AG10803 (cell line): ENCODE measurements at regions not wholly inside any gene's neighbourhood (a gene's known extent, or its start where the extent isn't known, plus 50 kb on each side); places are given as distances from the start of the nearest gene placed in this dataset.
A peak's percentile ranks its signal among the peaks of the same experiment; 100 is the strongest.

Experiments used
- DNase-seq: peaks from one replicate; pipeline ENCODE4 v3.0.0; 2010; ENCODE audit warnings: low read depth
- H3K4me3 ChIP-seq: 2 replicates; pipeline ENCODE4 v1.5.1; 2011; ENCODE audit warnings: mild to moderate bottlenecking, low read length, control low read depth
- TF ChIP-seq, protein P1 (sequence below): conservative IDR thresholded peaks from 2 replicates; pipeline ENCODE4 v1.5.1; 2011; ENCODE audit warnings: mild to moderate bottlenecking, low read length, control low read depth, inconsistent platforms

DNA sequence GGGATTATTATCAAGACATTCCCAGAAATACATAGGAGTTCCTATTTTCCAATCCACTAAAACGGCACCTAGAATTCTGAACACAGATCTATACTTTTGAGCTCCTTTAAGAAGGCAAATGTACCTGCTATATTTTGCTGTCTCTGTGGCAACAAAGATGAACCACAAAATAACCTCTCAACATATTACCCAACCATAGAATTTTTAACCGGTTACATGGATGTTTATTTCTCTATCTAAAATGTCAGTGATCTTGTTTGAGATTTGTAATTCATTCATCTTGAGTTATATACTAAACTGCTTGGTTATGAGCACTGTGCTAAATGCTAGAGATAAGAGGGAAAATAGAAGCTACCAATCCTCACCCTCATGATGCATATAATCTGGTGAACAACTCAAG is 117.5 kb upstream of the HMGCLL1 start:
- H3K4me3 ChIP-seq: no peak overlapping the region
- no peak for DNase-seq
- TF ChIP-seq, protein P1, sequence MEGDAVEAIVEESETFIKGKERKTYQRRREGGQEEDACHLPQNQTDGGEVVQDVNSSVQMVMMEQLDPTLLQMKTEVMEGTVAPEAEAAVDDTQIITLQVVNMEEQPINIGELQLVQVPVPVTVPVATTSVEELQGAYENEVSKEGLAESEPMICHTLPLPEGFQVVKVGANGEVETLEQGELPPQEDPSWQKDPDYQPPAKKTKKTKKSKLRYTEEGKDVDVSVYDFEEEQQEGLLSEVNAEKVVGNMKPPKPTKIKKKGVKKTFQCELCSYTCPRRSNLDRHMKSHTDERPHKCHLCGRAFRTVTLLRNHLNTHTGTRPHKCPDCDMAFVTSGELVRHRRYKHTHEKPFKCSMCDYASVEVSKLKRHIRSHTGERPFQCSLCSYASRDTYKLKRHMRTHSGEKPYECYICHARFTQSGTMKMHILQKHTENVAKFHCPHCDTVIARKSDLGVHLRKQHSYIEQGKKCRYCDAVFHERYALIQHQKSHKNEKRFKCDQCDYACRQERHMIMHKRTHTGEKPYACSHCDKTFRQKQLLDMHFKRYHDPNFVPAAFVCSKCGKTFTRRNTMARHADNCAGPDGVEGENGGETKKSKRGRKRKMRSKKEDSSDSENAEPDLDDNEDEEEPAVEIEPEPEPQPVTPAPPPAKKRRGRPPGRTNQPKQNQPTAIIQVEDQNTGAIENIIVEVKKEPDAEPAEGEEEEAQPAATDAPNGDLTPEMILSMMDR: no peak

DNA sequence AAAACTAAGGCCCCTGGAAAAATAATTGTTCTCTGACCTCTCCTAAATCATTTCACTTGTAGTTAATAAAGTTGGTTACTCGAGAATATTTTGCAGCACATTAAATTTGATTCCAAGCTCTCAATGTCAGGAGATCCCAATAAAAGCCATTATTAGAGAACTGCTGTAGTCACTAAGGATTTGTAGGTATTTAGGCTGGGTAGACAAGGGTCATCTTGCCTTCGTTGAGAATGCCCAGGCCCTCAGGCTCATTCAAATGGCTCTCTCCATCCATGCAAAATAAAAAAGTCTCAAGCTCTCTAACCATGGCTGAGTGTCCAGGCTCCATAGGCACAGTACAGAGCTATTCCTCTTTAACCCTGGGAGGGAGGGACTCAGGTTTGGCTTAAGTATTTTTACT is 117.0 kb upstream of the HMGCLL1 start:
- TF ChIP-seq, protein P1: no peak
- H3K4me3 ChIP-seq: no peak overlapping the region
- DNase-seq: no peak

DNA sequence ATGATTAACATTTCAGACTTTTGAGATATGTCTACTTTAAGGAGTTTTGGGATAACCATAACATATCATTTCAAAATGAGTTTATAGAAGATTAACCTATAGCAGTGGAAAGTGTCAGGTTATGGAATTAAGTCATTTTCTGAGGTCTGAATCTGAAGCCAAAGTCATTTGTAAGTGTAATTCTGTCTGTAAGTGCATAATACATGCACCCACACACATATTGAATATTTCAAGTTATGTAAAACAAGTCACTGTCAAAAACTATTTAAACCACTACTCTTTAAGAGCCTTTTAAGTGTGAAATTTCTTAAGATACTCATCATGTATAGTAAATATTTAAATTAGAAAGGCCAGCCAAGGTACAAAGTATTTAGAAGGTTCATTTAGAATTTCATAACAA is 115.8 kb upstream of the HMGCLL1 start:
- DNase-seq: no peak
- TF ChIP-seq, protein P1: no peak
- H3K4me3 ChIP-seq: no peak overlapping the region

DNA sequence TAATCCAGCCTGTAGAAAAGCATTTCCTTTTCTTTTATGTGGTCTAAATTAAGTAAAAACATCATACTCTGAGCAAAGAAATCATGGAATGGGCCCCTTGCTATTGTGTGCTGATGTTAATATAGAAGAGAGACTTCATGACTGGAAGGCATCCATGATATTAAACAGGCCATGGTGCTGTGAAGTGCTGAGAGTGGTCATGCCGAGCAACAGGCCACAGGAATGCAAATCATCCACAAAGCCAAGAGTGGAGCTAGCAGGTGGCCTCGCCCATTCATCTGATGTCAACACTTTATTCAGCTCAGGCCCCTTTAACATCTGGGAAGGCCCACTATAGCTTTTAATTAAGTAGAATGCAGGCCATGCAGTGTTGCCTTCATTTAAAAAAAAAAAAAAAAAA is 115.2 kb upstream of the HMGCLL1 start:
- peak; percentile 23 for DNase-seq
- TF ChIP-seq, protein P1: no peak
- H3K4me3 ChIP-seq: no peak overlapping the region

DNA sequence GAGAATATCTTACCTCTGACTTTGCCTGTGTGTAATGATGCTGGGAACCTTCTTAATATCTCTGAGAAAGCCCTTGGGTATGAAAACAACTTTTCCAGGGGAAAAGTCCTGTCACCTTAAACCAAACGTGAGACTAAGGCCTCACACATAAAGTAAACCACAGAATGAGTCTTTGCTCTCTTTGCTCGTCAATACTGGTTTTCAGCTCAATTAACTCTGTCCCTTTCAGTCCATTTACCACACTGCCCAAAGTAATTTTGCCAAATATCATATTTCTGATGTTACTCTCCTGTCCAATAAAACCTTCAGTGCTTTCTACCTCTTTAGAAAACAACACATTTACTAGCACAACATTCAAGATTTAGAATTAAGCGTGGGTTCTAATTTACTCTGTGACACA is 100.5 kb upstream of the HMGCLL1 start:
- H3K4me3 ChIP-seq: no peak overlapping the region
- no peak for DNase-seq
- TF ChIP-seq, protein P1: no peak

DNA sequence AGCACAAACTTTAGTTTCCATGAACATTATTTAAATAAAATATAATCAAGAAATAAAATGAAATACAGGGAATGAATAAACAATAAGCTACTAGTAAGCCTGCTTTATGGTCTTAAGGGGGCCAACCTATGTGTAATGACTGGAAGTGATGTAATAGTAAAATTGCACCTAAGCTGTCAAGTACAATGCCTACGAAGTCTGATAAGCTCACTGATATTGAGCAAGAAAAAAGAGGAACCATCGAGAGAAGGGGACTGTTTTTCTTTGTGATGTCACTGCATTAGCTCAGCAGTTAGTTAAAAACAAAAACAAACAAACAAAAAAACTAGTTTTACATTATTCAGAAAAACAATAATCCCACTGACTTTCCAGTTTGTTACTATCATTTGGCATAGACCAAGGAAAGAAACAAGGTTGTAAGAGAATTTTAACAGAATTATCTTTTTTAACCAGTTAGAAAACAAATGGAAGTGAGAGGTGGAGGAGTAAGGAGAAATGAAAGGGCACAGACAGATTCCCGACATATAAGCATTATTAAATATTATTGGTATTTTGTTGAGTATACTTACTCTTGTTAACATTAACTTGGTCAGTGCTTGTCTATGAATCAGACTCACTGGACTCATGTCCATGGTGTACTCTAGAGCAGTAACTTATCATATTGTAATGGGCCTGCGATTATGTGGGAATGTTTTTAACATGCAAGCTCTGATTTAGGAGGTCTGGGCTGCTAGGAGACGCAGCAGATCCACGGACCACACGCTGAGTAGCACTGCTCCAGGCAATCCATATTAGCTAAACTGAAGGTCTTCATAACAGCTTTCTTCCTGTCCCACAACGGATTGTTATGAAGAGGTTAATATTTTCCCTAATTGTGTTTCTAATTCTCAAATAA is 99.6 kb upstream of the HMGCLL1 start:
- no peak overlapping the region for H3K4me3 ChIP-seq
- TF ChIP-seq, protein P1: no peak
- no peak for DNase-seq

DNA sequence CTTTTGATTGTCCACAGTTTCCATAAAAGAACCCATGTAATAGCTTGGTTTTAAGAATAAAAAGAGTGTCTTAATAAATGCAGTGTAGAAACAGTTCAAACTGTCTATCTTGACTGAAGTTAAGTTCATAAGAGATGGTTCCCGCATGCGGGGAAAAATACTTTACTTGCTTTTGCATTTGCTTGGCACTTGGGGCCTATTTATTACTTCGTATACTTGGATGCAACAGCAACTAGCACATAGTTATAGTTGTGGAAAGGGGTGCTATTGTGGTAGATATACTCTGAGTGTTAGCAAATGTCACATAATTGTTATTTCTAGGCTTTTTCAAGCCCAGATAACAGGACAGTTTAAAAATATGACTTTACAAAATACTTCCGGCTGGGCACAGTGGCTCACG is 97.7 kb upstream of the HMGCLL1 start:
- no peak for DNase-seq
- no peak overlapping the region for H3K4me3 ChIP-seq
- TF ChIP-seq, protein P1: no peak
